Suprapubic skin (tissue), 4 donors: ENCODE measurements at regions not wholly inside any gene's neighbourhood (a gene's known extent, or its start where the extent isn't known, plus 50 kb on each side); places are given as distances from the start of the nearest gene placed in this dataset.

ENCODE experiments used
- DNase-seq, 2 donors: peaks; one replicate each; pipeline ENCODE4 v3.0.0-alpha.2; 2019; ENCODE audit warnings: low spot score in 2 of 2
- H3K27ac ChIP-seq: fragments of 200-600 bp; sonication (generic); one replicate; pipeline ENCODE4 v1.5.1; 2019
- H3K27me3 ChIP-seq: fragments of 200-600 bp; sonication (generic); one replicate; pipeline ENCODE4 v1.5.1; 2019
- H3K36me3 ChIP-seq: fragments of 200-600 bp; sonication (generic); one replicate; pipeline ENCODE4 v1.5.1; 2019
- H3K4me1 ChIP-seq: fragments of 200-600 bp; sonication (generic); one replicate; pipeline ENCODE4 v1.5.1; 2019
- H3K4me3 ChIP-seq: fragments of 200-600 bp; sonication (generic); one replicate; pipeline ENCODE4 v1.5.1; 2019; ENCODE audit warnings: mild to moderate bottlenecking
- H3K9me3 ChIP-seq: fragments of 200-600 bp; sonication (generic); one replicate; pipeline ENCODE4 v1.5.1; 2019
- CTCF ChIP-seq, 2 donors: fragments of 200-600 bp in 1 of 2; fragments of 450-650 bp in 1 of 2; sonication (generic) in 1 of 2; IDR thresholded peaks; one replicate each; pipeline ENCODE4 v1.5.1; 2016 to 2019; ENCODE audit warnings: antibody characterized with exemption in 2 of 2, mild to moderate bottlenecking in 1 of 2, moderate library complexity in 1 of 2
- EP300 ChIP-seq: sonication (generic); formaldehyde crosslinking; IDR thresholded peaks from one replicate; pipeline ENCODE4 v1.6.1; 2017; ENCODE audit warnings: antibody characterized with exemption
- POLR2A ChIP-seq, 2 donors: fragments of 450-650 bp; IDR thresholded peaks; one replicate each; pipeline ENCODE4 v1.6.1; 2017; ENCODE audit warnings: antibody characterized with exemption in 2 of 2, mild to moderate bottlenecking in 2 of 2, moderate library complexity in 2 of 2
- POLR2AphosphoS5 ChIP-seq, 3 donors: sonication (generic); formaldehyde crosslinking; IDR thresholded peaks; one replicate each; pipeline ENCODE4 v1.6.1; 2017; ENCODE audit warnings: antibody characterized with exemption in 3 of 3
- WGBS: methylation state at CpG from one replicate; pipeline ENCODE4 v1.1.5; 2018; 5-methylcytosine and 5-hydroxymethylcytosine counted together

- Histone ChIP-seq H3K4me1 (no peaks in the 10 kb centered on the region), H3K27me3 (no peaks in the 10 kb centered on the region), H3K27ac (no peak overlapping the region), H3K4me3 (no peak overlapping the region), H3K36me3 (no peaks in the 10 kb centered on the region), H3K9me3 (no peaks in the 10 kb centered on the region)
- 89% methylated on average over 4 of the region's 4 CpGs for whole genome bisulfite sequencing
- TF ChIP-seq POLR2AphosphoS5 (IDR thresholded peaks at IDR 0.05) (no peak), POLR2A (IDR thresholded peaks at IDR 0.05) (no peak), CTCF (IDR thresholded peaks at IDR 0.05) (no peak), EP300 (no peak)
- DNase-seq: no peak
These were observed 55.9 kb upstream of the FOXN2 start for GRCh38 chr2:48258481-48259149.

- TF ChIP-seq POLR2AphosphoS5 (IDR thresholded peaks at IDR 0.05): no peak
- no peak for TF ChIP-seq EP300
- TF ChIP-seq POLR2A (IDR thresholded peaks at IDR 0.05): no peak
- no peak for TF ChIP-seq CTCF (IDR thresholded peaks at IDR 0.05)
- H3K36me3 ChIP-seq: no peaks in the 10 kb centered on the region
- 51% methylated on average over 1 of the region's 1 CpG for WGBS
- no peaks in the 10 kb centered on the region for H3K27me3 ChIP-seq
- no peaks in the 10 kb centered on the region for H3K4me1 ChIP-seq
- no peak overlapping the region for H3K27ac ChIP-seq
- no peak for DNase-seq
- no peak overlapping the region for H3K4me3 ChIP-seq
- H3K9me3 ChIP-seq: no peaks in the 10 kb centered on the region
These were observed 54.7 kb upstream of the FOXN2 start for GRCh38 chr2:48259811-48260210.

- no peak overlapping the region for H3K4me3 ChIP-seq
- no peak for TF ChIP-seq POLR2A (IDR thresholded peaks at IDR 0.05)
- TF ChIP-seq EP300: no peak
- TF ChIP-seq POLR2AphosphoS5 (IDR thresholded peaks at IDR 0.05): no peak
- no peak for TF ChIP-seq CTCF (IDR thresholded peaks at IDR 0.05)
- no peak overlapping the region for H3K27ac ChIP-seq
- WGBS: 100% methylated on average over 1 of the region's 1 CpG
- H3K36me3 ChIP-seq: no peaks in the 10 kb centered on the region
- no peaks in the 10 kb centered on the region for H3K9me3 ChIP-seq
- no peak for DNase-seq
- no peaks in the 10 kb centered on the region for H3K27me3 ChIP-seq
- no peaks in the 10 kb centered on the region for H3K4me1 ChIP-seq
These were observed 49.9 kb upstream of the FOXN2 start for GRCh38 chr2:48264627-48265026.
